ENCODE measurements at regions not wholly inside any gene's neighbourhood (a gene's known extent, or its start where the extent isn't known, plus 50 kb on each side); places are given as distances from the start of the nearest gene placed in this dataset.

- TF ChIP-seq, protein P1, sequence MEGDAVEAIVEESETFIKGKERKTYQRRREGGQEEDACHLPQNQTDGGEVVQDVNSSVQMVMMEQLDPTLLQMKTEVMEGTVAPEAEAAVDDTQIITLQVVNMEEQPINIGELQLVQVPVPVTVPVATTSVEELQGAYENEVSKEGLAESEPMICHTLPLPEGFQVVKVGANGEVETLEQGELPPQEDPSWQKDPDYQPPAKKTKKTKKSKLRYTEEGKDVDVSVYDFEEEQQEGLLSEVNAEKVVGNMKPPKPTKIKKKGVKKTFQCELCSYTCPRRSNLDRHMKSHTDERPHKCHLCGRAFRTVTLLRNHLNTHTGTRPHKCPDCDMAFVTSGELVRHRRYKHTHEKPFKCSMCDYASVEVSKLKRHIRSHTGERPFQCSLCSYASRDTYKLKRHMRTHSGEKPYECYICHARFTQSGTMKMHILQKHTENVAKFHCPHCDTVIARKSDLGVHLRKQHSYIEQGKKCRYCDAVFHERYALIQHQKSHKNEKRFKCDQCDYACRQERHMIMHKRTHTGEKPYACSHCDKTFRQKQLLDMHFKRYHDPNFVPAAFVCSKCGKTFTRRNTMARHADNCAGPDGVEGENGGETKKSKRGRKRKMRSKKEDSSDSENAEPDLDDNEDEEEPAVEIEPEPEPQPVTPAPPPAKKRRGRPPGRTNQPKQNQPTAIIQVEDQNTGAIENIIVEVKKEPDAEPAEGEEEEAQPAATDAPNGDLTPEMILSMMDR (conservative IDR thresholded peaks at IDR 0.05 in 1 of 2, IDR thresholded peaks at IDR 0.05 in 1 of 2; ENCODE audit: extremely low read depth in 1 of 2, insufficient read depth in 1 of 2, low read depth in 1 of 2, low read length in 2 of 2), result no peak
- TF ChIP-seq EZH2 (IDR thresholded peaks at IDR 0.05; ENCODE audit: borderline replicate concordance, low read length), result no peak
Observed at GRCh38 chr2:71276311-71277146, 49.6 kb upstream of the PAIP2B start.
